Uterus (tissue), 3 donors: ENCODE measurements at regions not wholly inside any gene's neighbourhood (a gene's known extent, or its start where the extent isn't known, plus 50 kb on each side); places are given as distances from the start of the nearest gene placed in this dataset.

Experiments
- DNase-seq, 2 donors: peaks; one replicate each; pipeline ENCODE4 v3.0.0-alpha.2; 2019 to 2020
- H3K27ac ChIP-seq, 2 donors: fragments of 200-600 bp; sonication (generic); 1 replicate in 1 of 2; 2 replicates in 1 of 2; pipeline ENCODE4 v1.5.1; 2016 to 2018
- H3K27me3 ChIP-seq, 2 donors: fragments of 200-600 bp; sonication (generic); one replicate each; pipeline ENCODE4 v1.5.1; 2018 to 2019; ENCODE audit warnings: control low read depth in 1 of 2
- H3K36me3 ChIP-seq, 2 donors: fragments of 200-600 bp; sonication (generic); one replicate each; pipeline ENCODE4 v1.5.1; 2019; ENCODE audit warnings: control low read depth in 1 of 2
- H3K4me1 ChIP-seq, 2 donors: fragments of 200-600 bp; sonication (generic); one replicate each; pipeline ENCODE4 v1.5.1; 2018 to 2019; ENCODE audit warnings: control low read depth in 1 of 2
- H3K4me3 ChIP-seq, 2 donors: fragments of 200-600 bp; sonication (generic); 1 replicate in 1 of 2; 2 replicates in 1 of 2; pipeline ENCODE4 v1.5.1; 2018 to 2019; ENCODE audit warnings: mild to moderate bottlenecking in 1 of 2
- H3K9me3 ChIP-seq, 2 donors: fragments of 200-600 bp; sonication (generic); one replicate each; pipeline ENCODE4 v1.5.1; 2019; ENCODE audit warnings: control low read depth in 1 of 2
- CTCF ChIP-seq, 4 experiments: fragments of 200-600 bp in 2 of 4; fragments of 450-650 bp in 2 of 4; sonication (generic) in 2 of 4; IDR thresholded peaks; one replicate each; pipeline ENCODE4 v1.5.1; 2016 to 2019; ENCODE audit warnings: antibody characterized with exemption in 4 of 4, mild to moderate bottlenecking in 2 of 4, moderate library complexity in 1 of 4
- POLR2A ChIP-seq, 2 donors: fragments of 450-650 bp; IDR thresholded peaks; one replicate each; pipeline ENCODE4 v1.6.1; 2016; ENCODE audit warnings: antibody characterized with exemption in 2 of 2, mild to moderate bottlenecking in 1 of 2, moderate library complexity in 1 of 2
- intact Hi-C: fragments of 100-400 bp; cut with DNase I; formaldehyde crosslinking; loops from one replicate; pipeline ENCODE4 v1.15.1; 2023; ENCODE audit warnings: low total_unique reads
- donor health status: DM: yes; HTN: yes; CAD: no.

DNA sequence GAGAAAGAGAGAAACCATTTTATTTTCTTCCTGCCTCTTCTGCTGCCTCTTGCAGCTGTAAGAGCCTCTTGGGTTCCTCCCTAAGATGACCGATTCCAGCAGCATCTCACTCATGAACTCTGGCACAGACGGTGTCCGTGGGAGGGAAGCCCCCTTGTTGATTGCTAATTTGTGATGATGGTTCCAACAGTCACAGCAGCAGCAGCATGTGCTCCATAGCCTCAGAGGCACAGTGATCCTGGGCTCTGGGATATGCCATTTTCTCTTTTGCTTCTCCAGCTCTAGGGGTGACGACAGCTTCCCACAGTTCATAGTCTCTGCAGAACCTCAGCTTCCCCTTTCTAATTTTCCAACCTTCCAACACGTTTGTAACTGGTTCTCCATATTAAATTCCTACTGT is 324.2 kb upstream of the HS6ST1 start:
- H3K4me3 ChIP-seq, result no peak overlapping the region
- intact Hi-C loops, result no loop called here
- no peaks in the 10 kb centered on the region for H3K27me3 ChIP-seq
- TF ChIP-seq POLR2A (IDR thresholded peaks at IDR 0.05) (no peak), CTCF (IDR thresholded peaks at IDR 0.05) (no peak)
- H3K27ac ChIP-seq, result no peak overlapping the region
- H3K36me3 ChIP-seq, result no peaks in the 10 kb centered on the region
- no peaks in the 10 kb centered on the region for H3K4me1 ChIP-seq
- no peaks in the 10 kb centered on the region for H3K9me3 ChIP-seq
- DNase-seq, result no peak

- Histone ChIP-seq H3K9me3 (no peaks in the 10 kb centered on the region), H3K36me3 (no peaks in the 10 kb centered on the region), H3K4me3 (no peak overlapping the region), H3K27me3 (no peaks in the 10 kb centered on the region), H3K27ac (no peak overlapping the region), H3K4me1 (no peaks in the 10 kb centered on the region)
- TF ChIP-seq POLR2A (IDR thresholded peaks at IDR 0.05) (no peak), CTCF (IDR thresholded peaks at IDR 0.05) (no peak)
- intact Hi-C loops, result no loop called here
- no peak for DNase-seq
Measured at GRCh38 chr2:128643221-128644065, 324.8 kb upstream of the HS6ST1 start.

- DNase-seq, result no peak
- intact Hi-C loops, result no loop called here
- no peaks in the 10 kb centered on the region for H3K27me3 ChIP-seq
- no peak overlapping the region for H3K27ac ChIP-seq
- no peaks in the 10 kb centered on the region for H3K4me1 ChIP-seq
- no peak for TF ChIP-seq CTCF (IDR thresholded peaks at IDR 0.05)
- H3K9me3 ChIP-seq, result no peaks in the 10 kb centered on the region
- no peak overlapping the region for H3K4me3 ChIP-seq
- no peaks in the 10 kb centered on the region for H3K36me3 ChIP-seq
Measured at GRCh38 chr2:128644156-128644555, 325.5 kb upstream of the HS6ST1 start.

DNA sequence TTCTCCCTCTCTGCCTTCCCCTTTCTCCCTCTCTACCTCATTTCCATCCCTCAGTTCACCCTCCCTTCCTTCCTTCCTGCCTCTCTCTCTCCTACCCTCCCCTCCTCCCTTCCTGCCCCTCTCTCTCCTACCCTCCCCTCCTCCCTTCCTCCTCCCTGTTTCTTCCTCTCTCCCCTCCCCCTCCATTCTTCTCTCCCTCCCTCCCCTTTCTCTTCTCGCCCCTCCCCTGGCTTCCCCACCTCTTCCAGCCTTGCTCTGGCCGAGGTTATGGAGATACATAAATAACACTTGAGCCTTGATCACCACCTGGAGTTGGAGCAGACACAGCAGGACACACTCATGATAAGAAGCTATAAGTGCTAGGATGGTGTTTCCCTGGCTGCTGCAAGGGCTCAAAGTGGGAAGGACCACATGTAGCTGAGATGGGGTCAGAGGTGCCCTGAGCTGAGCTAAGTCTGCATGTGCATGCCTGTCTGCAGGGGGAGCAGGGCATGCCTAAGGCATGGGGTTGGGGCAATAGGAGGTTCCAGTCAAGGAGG is 326.1 kb upstream of the HS6ST1 start:
- Histone ChIP-seq H3K27ac (no peak overlapping the region), H3K27me3 (no peaks in the 10 kb centered on the region), H3K4me1 (no peaks in the 10 kb centered on the region), H3K9me3 (no peaks in the 10 kb centered on the region), H3K4me3 (no peak overlapping the region), H3K36me3 (no peaks in the 10 kb centered on the region)
- intact Hi-C loops, result no loop called here
- no peak for DNase-seq
- TF ChIP-seq CTCF (IDR thresholded peaks at IDR 0.05) (no peak), POLR2A (IDR thresholded peaks at IDR 0.05) (no peak)

DNA sequence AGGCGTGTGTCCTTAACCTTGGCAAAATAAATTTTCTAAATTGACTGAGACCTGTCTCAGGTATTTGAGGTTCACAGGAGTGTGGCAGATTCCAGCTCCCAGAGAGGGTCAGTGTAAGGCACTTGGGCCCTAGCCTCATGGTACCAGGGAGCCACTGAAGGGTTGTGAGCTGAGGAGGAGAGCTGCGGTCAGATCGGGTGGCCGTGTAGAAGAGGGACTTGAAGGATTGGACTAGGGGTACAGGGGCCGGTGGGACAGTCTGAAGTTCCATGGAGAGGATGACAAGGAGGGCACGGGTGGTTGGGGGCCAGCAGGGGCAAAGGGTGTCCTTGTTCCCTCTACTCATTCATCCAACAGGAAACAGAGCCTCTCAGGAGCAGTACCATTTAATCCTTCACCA is 327.0 kb upstream of the HS6ST1 start:
- H3K9me3 ChIP-seq, result no peaks in the 10 kb centered on the region
- no peak for DNase-seq
- no peaks in the 10 kb centered on the region for H3K4me1 ChIP-seq
- TF ChIP-seq POLR2A (IDR thresholded peaks at IDR 0.05), result no peak
- TF ChIP-seq CTCF (IDR thresholded peaks at IDR 0.05), result no peak
- H3K36me3 ChIP-seq, result no peaks in the 10 kb centered on the region
- intact Hi-C loops, result no loop called here
- H3K27ac ChIP-seq, result no peak overlapping the region
- no peak overlapping the region for H3K4me3 ChIP-seq
- no peaks in the 10 kb centered on the region for H3K27me3 ChIP-seq
